HepG2 (cell line): ENCODE measurements at regions not wholly inside any gene's neighbourhood (a gene's known extent, or its start where the extent isn't known, plus 50 kb on each side); places are given as distances from the start of the nearest gene placed in this dataset.

ENCODE experiments used
- ATAC-seq: fragments of 200-7000 bp; cut with Tn5 transposase; 3 replicates; pipeline ENCODE4 v1.9.1; 2020; ENCODE audit warnings: mild to moderate bottlenecking, moderate library complexity
- BruUV-seq: library from RNA; stranded (reverse); fragments of 400-500 nt; replicated peaks from 2 replicates; lab custom pipeline; 2021; lab: Mats Ljungman, UMichigan
- CTCF ChIA-PET: fragments of 300-600 bp; formaldehyde crosslinking; extraction: SDS; loops from one replicate; lab custom pipeline; 2021; ENCODE audit warnings: low total read pairs, inconsistent platforms, low intra/inter-chr PET ratio; lab: Yijun Ruan, JAX
- POLR2A ChIA-PET: fragments of 350-600 bp; sonication (Branson Sonifier 250); formaldehyde crosslinking; loops from one replicate; lab custom pipeline; 2020; ENCODE audit warnings: antibody characterized with exemption, inconsistent platforms; lab: Yijun Ruan, JAX
- DNase-seq: peaks from one replicate; pipeline ENCODE4 v3.0.0-alpha.2; 2015; ENCODE audit warnings: low spot score
- FAIRE-seq: peaks from 3 replicates; lab custom pipeline; 2011; peaks lifted over from hg19 to GRCh38; lab: Jason Lieb, UNC
- H2AFZ ChIP-seq: one replicate; pipeline ENCODE4 v1.6.1; 2011; ENCODE audit warnings: low read length, inconsistent platforms
- H3K27ac ChIP-seq: fragments of 300-600 bp; 3 replicates; pipeline ENCODE4 v1.8.0; 2011; ENCODE audit warnings: mixed run types, mild to moderate bottlenecking, mixed read lengths, low read length, inconsistent platforms; ENCODE audit not compliant: insufficient read depth; ENCODE audit errors: extremely low read length
- H3K27me3 ChIP-seq, 2 experiments: fragments of 200-600 bp in 1 of 2; 2 replicates in 1 of 2; 3 replicates in 1 of 2; pipeline versions ENCODE4 v1.6.0 to v1.8.0; 2011; ENCODE audit warnings: low read length in 2 of 2, mild to moderate bottlenecking in 2 of 2, moderate library complexity in 2 of 2, inconsistent platforms in 1 of 2; ENCODE audit not compliant: insufficient read depth in 2 of 2, control insufficient read depth in 1 of 2
- H3K36me3 ChIP-seq, 2 experiments: fragments of 200-600 bp in 1 of 2; replicated peaks in 1 of 2; 2 replicates in 1 of 2; 3 replicates in 1 of 2; pipeline versions ENCODE4 v1.5.1 to v1.8.0; 2011; ENCODE audit warnings: low read length in 2 of 2, inconsistent platforms in 1 of 2; ENCODE audit not compliant: insufficient read depth in 2 of 2, control insufficient read depth in 1 of 2
- H3K4me1 ChIP-seq: 2 replicates; pipeline ENCODE4 v1.5.1; 2012; ENCODE audit warnings: low read length, inconsistent platforms; ENCODE audit not compliant: insufficient read depth
- H3K4me2 ChIP-seq: 2 replicates; pipeline ENCODE4 v1.6.0; 2011; ENCODE audit warnings: low read depth, low read length, inconsistent platforms
- H3K4me3 ChIP-seq, 3 experiments: fragments of 200-600 bp in 1 of 3; sonication (generic), shearing (Covaris generic) in 1 of 3; replicated peaks in 1 of 3; 2 replicates each; pipeline ENCODE4 v1.5.1; 2011 to 2016; ENCODE audit warnings: low read length in 3 of 3, inconsistent platforms in 2 of 3, low read depth in 2 of 3, mild to moderate bottlenecking in 2 of 3, control low read depth in 1 of 3, mixed read lengths in 1 of 3; ENCODE audit not compliant: insufficient read depth in 1 of 3
- H3K79me2 ChIP-seq: one replicate; pipeline ENCODE4 v1.6.1; 2011; ENCODE audit warnings: low read length, inconsistent platforms; ENCODE audit not compliant: insufficient read depth
- H3K9ac ChIP-seq: 2 replicates; pipeline ENCODE4 v1.6.0; 2011; ENCODE audit warnings: mild to moderate bottlenecking, low read depth, low read length, inconsistent platforms; ENCODE audit not compliant: insufficient read depth
- H3K9me3 ChIP-seq: 2 replicates; pipeline ENCODE4 v1.5.1; 2012; ENCODE audit warnings: mild to moderate bottlenecking, low read length
- H4K20me1 ChIP-seq: 2 replicates; pipeline ENCODE4 v1.6.0; 2011; ENCODE audit warnings: inconsistent platforms, mild to moderate bottlenecking, low read length, moderate library complexity; ENCODE audit not compliant: insufficient read depth
- GABPB1 ChIP-seq: IDR thresholded peaks from 2 replicates; pipeline ENCODE4 v1.6.1; 2016; ENCODE audit warnings: mild to moderate bottlenecking, missing genetic modification reagents, moderate library complexity, missing compliant biosample characterization
- GATAD2A ChIP-seq: IDR thresholded peaks from 2 replicates; pipeline ENCODE4 v1.6.1; 2016
- HHEX ChIP-seq: IDR thresholded peaks from 2 replicates; pipeline ENCODE4 v1.6.1; 2016; ENCODE audit warnings: control low read depth
- YY1 ChIP-seq: IDR thresholded peaks from 2 replicates; pipeline ENCODE4 v1.6.1; 2011; ENCODE audit warnings: low read length, low read depth, moderate library complexity, mild to moderate bottlenecking; ENCODE audit not compliant: insufficient read depth, insufficient replicate concordance
- ZNF230 ChIP-seq: sonication (generic); formaldehyde crosslinking; IDR thresholded peaks from 2 replicates; pipeline ENCODE4 v1.4.0; 2020; ENCODE audit warnings: mild to moderate bottlenecking, missing genetic modification reagents
- ZNF253 ChIP-seq: sonication (generic); formaldehyde crosslinking; IDR thresholded peaks from 2 replicates; pipeline ENCODE4 v1.8.0; 2022; ENCODE audit warnings: mild to moderate bottlenecking, missing genetic modification reagents, borderline replicate concordance
- ZNF44 ChIP-seq: sonication (generic); formaldehyde crosslinking; IDR thresholded peaks from 2 replicates; pipeline ENCODE4 v1.5.1; 2020; ENCODE audit warnings: mild to moderate bottlenecking, missing genetic modification reagents
- ZNF552 ChIP-seq: sonication (generic); formaldehyde crosslinking; IDR thresholded peaks from 2 replicates; pipeline ENCODE4 v1.9.0; 2022; ENCODE audit warnings: missing genetic modification reagents, mild to moderate bottlenecking, borderline replicate concordance
- ZNF569 ChIP-seq: sonication (generic); formaldehyde crosslinking; IDR thresholded peaks from 2 replicates; pipeline ENCODE4 v1.5.0; 2020; ENCODE audit warnings: mild to moderate bottlenecking, missing genetic modification reagents, moderate library complexity, borderline replicate concordance
- WGBS: methylation state at CpG from one replicate; pipeline ENCODE4 v1.1.6; 2017; ENCODE audit warnings: low lambda C conversion rate; 5-methylcytosine and 5-hydroxymethylcytosine counted together
- in situ Hi-C: cut with HindIII; loops from 2 replicates; pipeline ENCODE4 v1.10.0; 2017; ENCODE audit warnings: low pct_unique_long_range_greater_than_20kb; ENCODE audit not compliant: extremely low pct_ligation_motif_present
- intact Hi-C: fragments of 100-400 bp; cut with micrococcal nuclease; formaldehyde crosslinking; loops from one replicate; pipeline ENCODE4 v1.10.0; 2022; ENCODE audit not compliant: unreplicated experiment
- TF ChIP-seq, protein P1 (sequence below): sonication (generic); formaldehyde crosslinking; conservative IDR thresholded peaks from 2 replicates; pipeline ENCODE4 v1.4.0; 2020; ENCODE audit warnings: missing genetic modification reagents
- TF ChIP-seq, protein P2 (sequence below): sonication (generic); formaldehyde crosslinking; IDR thresholded peaks from 2 replicates; pipeline ENCODE4 v1.8.0; 2022; ENCODE audit warnings: mild to moderate bottlenecking, missing genetic modification reagents, moderate library complexity
- TF ChIP-seq, protein P3 (sequence below): sonication (generic); formaldehyde crosslinking; IDR thresholded peaks from 2 replicates; pipeline ENCODE4 v1.4.0; 2020; ENCODE audit warnings: missing genetic modification reagents, low read depth, mild to moderate bottlenecking, borderline replicate concordance

DNA sequence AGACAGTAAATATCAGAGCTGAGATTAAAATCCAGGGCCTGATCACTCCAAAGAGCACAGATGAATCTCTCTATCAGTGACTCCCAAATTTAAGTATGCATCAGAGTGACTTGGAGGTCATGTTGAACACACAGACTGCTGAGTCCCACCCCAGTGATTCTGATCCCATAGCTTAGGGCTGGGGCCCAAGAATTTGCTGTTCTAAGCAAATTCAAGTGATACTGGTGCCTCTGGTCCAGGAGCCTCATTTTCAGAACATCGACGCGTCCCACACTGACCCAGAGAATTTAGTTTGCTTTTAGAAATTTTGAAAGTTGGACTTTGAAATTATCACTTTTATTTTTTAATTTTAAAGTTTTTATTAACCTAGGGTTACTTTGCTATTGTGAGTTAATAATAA is 72.7 kb upstream of the NETO1 start (continued):
- TF ChIP-seq YY1, result no peak
- no peak for TF ChIP-seq ZNF44 (CRISPR knock-in tag)
- TF ChIP-seq ZNF569 (CRISPR knock-in tag), result no peak
- TF ChIP-seq, protein P1, sequence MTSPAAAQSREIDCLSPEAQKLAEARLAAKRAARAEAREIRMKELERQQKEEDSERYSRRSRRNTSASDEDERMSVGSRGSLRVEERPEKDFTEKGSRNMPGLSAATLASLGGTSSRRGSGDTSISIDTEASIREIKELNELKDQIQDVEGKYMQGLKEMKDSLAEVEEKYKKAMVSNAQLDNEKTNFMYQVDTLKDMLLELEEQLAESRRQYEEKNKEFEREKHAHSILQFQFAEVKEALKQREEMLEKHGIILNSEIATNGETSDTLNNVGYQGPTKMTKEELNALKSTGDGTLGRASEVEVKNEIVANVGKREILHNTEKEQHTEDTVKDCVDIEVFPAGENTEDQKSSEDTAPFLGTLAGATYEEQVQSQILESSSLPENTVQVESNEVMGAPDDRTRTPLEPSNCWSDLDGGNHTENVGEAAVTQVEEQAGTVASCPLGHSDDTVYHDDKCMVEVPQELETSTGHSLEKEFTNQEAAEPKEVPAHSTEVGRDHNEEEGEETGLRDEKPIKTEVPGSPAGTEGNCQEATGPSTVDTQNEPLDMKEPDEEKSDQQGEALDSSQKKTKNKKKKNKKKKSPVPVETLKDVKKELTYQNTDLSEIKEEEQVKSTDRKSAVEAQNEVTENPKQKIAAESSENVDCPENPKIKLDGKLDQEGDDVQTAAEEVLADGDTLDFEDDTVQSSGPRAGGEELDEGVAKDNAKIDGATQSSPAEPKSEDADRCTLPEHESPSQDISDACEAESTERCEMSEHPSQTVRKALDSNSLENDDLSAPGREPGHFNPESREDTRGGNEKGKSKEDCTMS, result no peak
- TF ChIP-seq, protein P2, sequence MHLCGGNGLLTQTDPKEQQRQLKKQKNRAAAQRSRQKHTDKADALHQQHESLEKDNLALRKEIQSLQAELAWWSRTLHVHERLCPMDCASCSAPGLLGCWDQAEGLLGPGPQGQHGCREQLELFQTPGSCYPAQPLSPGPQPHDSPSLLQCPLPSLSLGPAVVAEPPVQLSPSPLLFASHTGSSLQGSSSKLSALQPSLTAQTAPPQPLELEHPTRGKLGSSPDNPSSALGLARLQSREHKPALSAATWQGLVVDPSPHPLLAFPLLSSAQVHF (CRISPR knock-in tag), result no peak
- TF ChIP-seq, protein P3, sequence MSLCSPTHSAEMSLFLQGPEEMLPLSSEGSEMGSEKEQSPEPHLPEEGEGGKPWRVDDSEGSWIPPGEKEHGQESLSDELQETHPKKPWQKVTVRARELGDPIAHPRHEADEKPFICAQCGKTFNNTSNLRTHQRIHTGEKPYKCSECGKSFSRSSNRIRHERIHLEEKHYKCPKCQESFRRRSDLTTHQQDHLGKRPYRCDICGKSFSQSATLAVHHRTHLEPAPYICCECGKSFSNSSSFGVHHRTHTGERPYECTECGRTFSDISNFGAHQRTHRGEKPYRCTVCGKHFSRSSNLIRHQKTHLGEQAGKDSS, result no peak

DNA sequence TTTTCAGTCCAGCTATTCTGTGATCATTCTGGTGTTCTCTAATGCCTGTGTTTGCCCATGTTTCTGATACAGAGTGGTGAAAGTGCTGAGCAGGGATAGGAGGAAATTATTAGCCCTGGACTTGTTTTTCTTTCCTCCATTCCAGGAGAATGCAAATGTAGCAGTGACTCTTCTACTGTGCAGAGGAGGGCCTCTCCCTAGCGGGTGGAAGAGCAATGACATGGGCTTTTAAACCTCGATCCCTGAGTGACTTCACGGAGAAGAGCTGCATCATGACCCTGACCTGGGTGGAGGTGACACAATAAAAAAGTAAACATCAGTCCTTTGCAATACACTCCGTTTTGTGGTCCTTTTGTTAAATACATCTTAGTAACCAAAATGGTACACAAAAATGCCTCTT is 68.0 kb upstream of the NETO1 start:
- Histone ChIP-seq H2AFZ (no peak overlapping the region), H3K36me3 (no peaks in the 10 kb centered on the region), H3K4me2 (no peak overlapping the region), H3K9ac (no peak overlapping the region), H4K20me1 (no peaks in the 10 kb centered on the region), H3K79me2 (no peaks in the 10 kb centered on the region), H3K27me3 (no peaks in the 10 kb centered on the region), H3K27ac (no peak overlapping the region), H3K9me3 (peaks cover 8% of the 10 kb centered on the region), H3K4me1 (no peaks in the 10 kb centered on the region), H3K4me3 (no peak overlapping the region)
- ATAC-seq (peak; percentile 69), DNase-seq (no peak), FAIRE-seq (no peak)
- POLR2A ChIA-PET, result no interaction called here
- BruUV-seq, result no TSS peak
- TF ChIP-seq ZNF253 (CRISPR knock-in tag) (no peak), GABPB1 (no peak), GATAD2A (CRISPR knock-in tag) (no peak), ZNF552 (CRISPR knock-in tag) (no peak), HHEX (CRISPR knock-in tag) (no peak), ZNF230 (CRISPR knock-in tag) (no peak)
- in situ Hi-C loops, result no loop called here
- CTCF ChIA-PET, result no interaction called here
- WGBS, result 0% methylated on average over 4 of the region's 4 CpGs
- intact Hi-C loops, result no loop called here
